ENCODE measurements at regions not wholly inside any gene's neighbourhood (a gene's known extent, or its start where the extent isn't known, plus 50 kb on each side); places are given as distances from the start of the nearest gene placed in this dataset.

- DNase-seq (ENCODE audit: low spot score) = peak; percentile 31
- H4K20me1 ChIP-seq (ENCODE audit: insufficient read depth, low read length) = peaks cover 6% of the 10 kb centered on the region; the same call in 1 of the 2 replicates
- CTCF ChIA-PET (ENCODE audit: low intra/inter-chr PET ratio, low total read pairs) = interaction anchor here (1.1 kb wide), 1 partner anchor 139 kb away, joined by 6 read pairs; no protein-coding TSS in a partner anchor
- no peak overlapping the region for H3K4me2 ChIP-seq (ENCODE audit: low read depth, low read length)
- H3K36me3 ChIP-seq (replicated peaks in 1 of 2; ENCODE audit: control insufficient read depth in 1 of 2, insufficient read depth in 2 of 2, low read length in 2 of 2) = no peaks in the 10 kb centered on the region
- peak; percentile 18 for FAIRE-seq
- no peaks in the 10 kb centered on the region for H3K27me3 ChIP-seq (ENCODE audit: control insufficient read depth in 1 of 2, insufficient read depth in 2 of 2, low read length in 2 of 2)
- H3K79me2 ChIP-seq (ENCODE audit: insufficient read depth, low read length) = no peaks in the 10 kb centered on the region
- no peak overlapping the region for H3K9ac ChIP-seq (ENCODE audit: insufficient read depth, low read depth, low read length)
- in situ Hi-C loops (cut with HindIII; ENCODE audit: extremely low pct_ligation_motif_present, low pct_unique_long_range_greater_than_20kb) = no loop called here
- H3K4me3 ChIP-seq (replicated peaks in 1 of 3; ENCODE audit: insufficient read depth in 1 of 3, low read depth in 2 of 3, low read length in 3 of 3) = no peak overlapping the region
- no TSS peak for BruUV-seq (replicated peaks)
- ATAC-seq = peak; percentile 93
- POLR2A ChIA-PET = no interaction called here
- H3K4me1 ChIP-seq (ENCODE audit: insufficient read depth, low read length) = peaks cover 6% of the 10 kb centered on the region
- WGBS (ENCODE audit: low lambda C conversion rate) = 44% methylated on average over 6 of the region's 22 CpGs
- H3K27ac ChIP-seq (ENCODE audit: extremely low read length, insufficient read depth, low read length) = no peak overlapping the region
- intact Hi-C loops (cut with micrococcal nuclease; ENCODE audit: unreplicated experiment) = no loop called here
- H3K9me3 ChIP-seq (ENCODE audit: low read length) = no peaks in the 10 kb centered on the region
- no peak overlapping the region for H2AFZ ChIP-seq (ENCODE audit: low read length)
- TF ChIP-seq TSC22D2 (CRISPR knock-in tag; IDR thresholded peaks at IDR 0.05; ENCODE audit: borderline replicate concordance) (no peak), STAG1 (CRISPR knock-in tag; IDR thresholded peaks at IDR 0.05) (peak; percentile 78), ARHGAP35 (CRISPR knock-in tag; IDR thresholded peaks at IDR 0.05; ENCODE audit: borderline replicate concordance) (no peak), AKAP8 (CRISPR knock-in tag; IDR thresholded peaks at IDR 0.05) (no peak), ZNF772 (CRISPR knock-in tag; IDR thresholded peaks at IDR 0.05) (peak; percentile 13; the same call in 1 of the 2 replicates), LRRFIP1 (CRISPR knock-in tag; conservative IDR thresholded peaks at IDR 0.05) (no peak), ZNF768 (CRISPR knock-in tag; IDR thresholded peaks at IDR 0.05) (peak; percentile 58; the same call in 1 of the 2 replicates), HIVEP1 (CRISPR knock-in tag; IDR thresholded peaks at IDR 0.05) (0 out of 2 replicates have a peak, but pooled peaks have one; percentile 27), PATZ1 (CRISPR knock-in tag; IDR thresholded peaks at IDR 0.05) (peak; percentile 62), HIC2 (CRISPR knock-in tag; IDR thresholded peaks at IDR 0.05; ENCODE audit: low read depth) (peak; percentile 26; the same call in 1 of the 2 replicates), TFDP2 (CRISPR knock-in tag; IDR thresholded peaks at IDR 0.05) (no peak), ZNF616 (CRISPR knock-in tag; IDR thresholded peaks at IDR 0.05; ENCODE audit: low read depth) (no peak), ZNF709 (CRISPR knock-in tag; IDR thresholded peaks at IDR 0.05) (no peak), NR2F2 (IDR thresholded peaks at IDR 0.05; ENCODE audit: borderline replicate concordance, low read depth) (no peak), SRF (IDR thresholded peaks at IDR 0.05; ENCODE audit: low read depth, low read length) (no peak)
These were observed 141.0 kb upstream of the CIBAR2 start for GRCh38 chr16:85253084-85253941.
